ENCODE measurements at regions not wholly inside any gene's neighbourhood (a gene's known extent, or its start where the extent isn't known, plus 50 kb on each side); places are given as distances from the start of the nearest gene placed in this dataset.

DNA sequence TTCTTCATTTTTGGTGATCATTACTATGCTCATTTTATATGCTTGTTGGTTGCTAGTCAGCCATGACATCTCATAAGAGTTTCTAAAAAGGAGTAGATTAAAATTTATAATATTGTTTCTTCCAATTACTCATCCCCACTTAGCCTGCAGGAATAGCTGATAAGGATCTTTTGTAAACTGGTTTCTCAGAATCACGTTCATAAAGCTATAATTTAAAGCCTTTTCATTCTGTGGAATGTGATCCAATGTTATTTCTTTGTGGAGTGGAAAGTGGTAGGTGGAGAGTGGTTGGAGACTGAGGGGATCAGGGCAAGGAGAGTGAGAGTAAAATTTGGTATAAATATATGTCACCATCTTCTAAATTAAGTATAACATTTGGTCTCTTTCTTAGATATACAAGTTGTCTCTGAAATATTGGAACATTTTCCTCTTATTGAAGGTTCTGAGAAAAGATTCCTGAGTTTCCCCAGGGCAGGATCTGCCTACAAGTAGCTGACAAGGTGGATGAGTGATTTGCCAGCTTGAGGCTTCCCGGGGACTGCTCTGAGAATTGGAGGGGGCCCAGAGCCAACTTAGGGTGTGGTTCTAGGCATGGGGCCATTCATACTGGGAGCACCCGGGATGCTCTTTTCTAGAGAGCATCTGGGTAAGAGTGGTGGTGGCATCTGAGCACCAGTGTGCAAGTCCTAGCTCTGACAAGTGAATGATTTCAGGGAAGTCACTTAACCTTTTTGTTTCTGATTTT lies 116.4 kb downstream of the TBX19 start:
- intact Hi-C loops (cut with micrococcal nuclease; ENCODE audit: unreplicated experiment): no loop called here

DNA sequence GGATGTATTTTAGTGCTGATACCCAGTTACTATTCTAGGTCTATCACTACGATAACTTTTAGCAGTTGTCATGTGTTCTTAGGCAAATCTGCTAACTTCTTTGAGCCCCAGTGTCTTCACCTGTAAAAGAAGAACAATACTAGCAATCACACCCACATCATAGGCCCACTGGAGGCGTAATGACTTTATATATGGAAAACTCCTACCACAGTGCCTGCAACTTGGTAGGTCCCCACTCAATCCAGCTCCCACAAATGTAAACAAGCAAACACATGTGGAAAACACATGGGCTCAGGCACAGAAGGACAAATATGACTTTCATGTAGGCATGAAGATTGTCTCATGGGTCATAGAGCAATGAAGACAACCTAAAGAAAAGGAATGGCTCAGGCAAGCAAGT lies 115.8 kb downstream of the TBX19 start:
- TF ChIP-seq, protein P1, sequence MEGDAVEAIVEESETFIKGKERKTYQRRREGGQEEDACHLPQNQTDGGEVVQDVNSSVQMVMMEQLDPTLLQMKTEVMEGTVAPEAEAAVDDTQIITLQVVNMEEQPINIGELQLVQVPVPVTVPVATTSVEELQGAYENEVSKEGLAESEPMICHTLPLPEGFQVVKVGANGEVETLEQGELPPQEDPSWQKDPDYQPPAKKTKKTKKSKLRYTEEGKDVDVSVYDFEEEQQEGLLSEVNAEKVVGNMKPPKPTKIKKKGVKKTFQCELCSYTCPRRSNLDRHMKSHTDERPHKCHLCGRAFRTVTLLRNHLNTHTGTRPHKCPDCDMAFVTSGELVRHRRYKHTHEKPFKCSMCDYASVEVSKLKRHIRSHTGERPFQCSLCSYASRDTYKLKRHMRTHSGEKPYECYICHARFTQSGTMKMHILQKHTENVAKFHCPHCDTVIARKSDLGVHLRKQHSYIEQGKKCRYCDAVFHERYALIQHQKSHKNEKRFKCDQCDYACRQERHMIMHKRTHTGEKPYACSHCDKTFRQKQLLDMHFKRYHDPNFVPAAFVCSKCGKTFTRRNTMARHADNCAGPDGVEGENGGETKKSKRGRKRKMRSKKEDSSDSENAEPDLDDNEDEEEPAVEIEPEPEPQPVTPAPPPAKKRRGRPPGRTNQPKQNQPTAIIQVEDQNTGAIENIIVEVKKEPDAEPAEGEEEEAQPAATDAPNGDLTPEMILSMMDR (conservative IDR thresholded peaks at IDR 0.05; ENCODE audit: low read depth, low read length): no peak
- TF ChIP-seq EZH2 (IDR thresholded peaks at IDR 0.05; ENCODE audit: borderline replicate concordance, low read depth, low read length, poor library complexity, severe bottlenecking): no peak
- Histone ChIP-seq H3K4me1 (ENCODE audit: insufficient read depth, low read length, poor library complexity, severe bottlenecking) (no peaks in the 10 kb centered on the region), H3K36me3 (ENCODE audit: insufficient read depth, low read length, poor library complexity, severe bottlenecking) (no peaks in the 10 kb centered on the region), H3K27me3 (replicated peaks; ENCODE audit: insufficient read depth, low read depth, low read length, poor library complexity) (no peaks in the 10 kb centered on the region), H3K9me3 (ENCODE audit: low read depth, low read length, poor library complexity, severe bottlenecking) (no peaks in the 10 kb centered on the region), H3K4me3 (ENCODE audit: low read depth, low read length, poor library complexity, severe bottlenecking) (no peak overlapping the region), H3K27ac (ENCODE audit: low read depth, low read length, poor library complexity, severe bottlenecking) (no peak overlapping the region)
- POLR2A ChIA-PET (ENCODE audit: low non-redundant PET): no interaction called here
- CTCF ChIA-PET: no interaction called here
- no TSS peak for BruUV-seq (replicated peaks)
- intact Hi-C loops (cut with micrococcal nuclease; ENCODE audit: unreplicated experiment): no loop called here
- no peak for DNase-seq (ENCODE audit: low spot score)

More for the DNA sequence above, 116.4 kb downstream of the TBX19 start:
- Histone ChIP-seq H3K27me3 (replicated peaks; ENCODE audit: insufficient read depth, low read depth, low read length, poor library complexity) (no peaks in the 10 kb centered on the region), H3K9me3 (ENCODE audit: low read depth, low read length, poor library complexity, severe bottlenecking) (no peaks in the 10 kb centered on the region), H3K36me3 (ENCODE audit: insufficient read depth, low read length, poor library complexity, severe bottlenecking) (no peaks in the 10 kb centered on the region), H3K4me1 (ENCODE audit: insufficient read depth, low read length, poor library complexity, severe bottlenecking) (no peaks in the 10 kb centered on the region), H3K27ac (ENCODE audit: low read depth, low read length, poor library complexity, severe bottlenecking) (no peak overlapping the region), H3K4me3 (ENCODE audit: low read depth, low read length, poor library complexity, severe bottlenecking) (no peak overlapping the region)
- POLR2A ChIA-PET (ENCODE audit: low non-redundant PET): no interaction called here
- BruUV-seq (replicated peaks): no TSS peak
- CTCF ChIA-PET: no interaction called here
- DNase-seq (ENCODE audit: low spot score): no peak
- TF ChIP-seq, protein P1 (conservative IDR thresholded peaks at IDR 0.05; ENCODE audit: low read depth, low read length): no peak
- no peak for TF ChIP-seq EZH2 (IDR thresholded peaks at IDR 0.05; ENCODE audit: borderline replicate concordance, low read depth, low read length, poor library complexity, severe bottlenecking)

DNA sequence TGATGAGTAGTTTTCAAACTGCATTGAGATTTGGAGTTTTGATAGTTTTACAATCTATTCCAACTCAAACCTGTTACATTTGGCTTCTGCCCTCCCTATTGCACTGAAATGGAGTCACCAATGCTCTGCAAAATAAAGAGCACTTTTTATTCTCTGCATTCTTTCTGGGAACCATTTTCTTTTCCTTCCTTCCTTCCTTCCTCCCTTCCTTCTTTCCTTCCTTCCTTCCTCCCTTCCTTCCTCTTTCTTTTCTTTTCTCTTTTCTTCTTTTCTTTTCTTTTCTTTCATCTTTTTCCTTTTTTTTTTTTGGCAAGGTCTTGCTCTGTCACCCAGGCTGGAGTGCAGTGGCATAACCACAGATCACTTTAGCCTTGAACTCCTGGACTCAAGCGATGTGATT lies 114.2 kb downstream of the TBX19 start:
- POLR2A ChIA-PET (ENCODE audit: low non-redundant PET): no interaction called here
- CTCF ChIA-PET: no interaction called here
- Histone ChIP-seq H3K4me1 (ENCODE audit: insufficient read depth, low read length, poor library complexity, severe bottlenecking) (no peaks in the 10 kb centered on the region), H3K4me3 (ENCODE audit: low read depth, low read length, poor library complexity, severe bottlenecking) (no peak overlapping the region), H3K9me3 (ENCODE audit: low read depth, low read length, poor library complexity, severe bottlenecking) (no peaks in the 10 kb centered on the region), H3K27ac (ENCODE audit: low read depth, low read length, poor library complexity, severe bottlenecking) (no peak overlapping the region), H3K27me3 (replicated peaks; ENCODE audit: insufficient read depth, low read depth, low read length, poor library complexity) (no peaks in the 10 kb centered on the region), H3K36me3 (ENCODE audit: insufficient read depth, low read length, poor library complexity, severe bottlenecking) (no peaks in the 10 kb centered on the region)
- no TSS peak for BruUV-seq (replicated peaks)
- intact Hi-C loops (cut with micrococcal nuclease; ENCODE audit: unreplicated experiment): no loop called here
- DNase-seq (ENCODE audit: low spot score): no peak
- TF ChIP-seq EZH2 (IDR thresholded peaks at IDR 0.05; ENCODE audit: borderline replicate concordance, low read depth, low read length, poor library complexity, severe bottlenecking): no peak
- TF ChIP-seq, protein P1 (conservative IDR thresholded peaks at IDR 0.05; ENCODE audit: low read depth, low read length): no peak

Data from A673 (cell line).